H1 (cell line): ENCODE measurements at regions not wholly inside any gene's neighbourhood (a gene's known extent, or its start where the extent isn't known, plus 50 kb on each side); places are given as distances from the start of the nearest gene placed in this dataset.

Experiments
- CTCF ChIA-PET: fragments of 300-600 bp; sonication (Branson Sonifier 250); formaldehyde crosslinking; loops from one replicate; lab custom pipeline; 2021; ENCODE audit not compliant: partially characterized antibody; lab: Charles Lee
- POLR2A ChIA-PET: fragments of 300-600 bp; sonication (Branson Sonifier 250); formaldehyde crosslinking; loops from one replicate; lab custom pipeline; 2021; ENCODE audit warnings: inconsistent platforms; ENCODE audit not compliant: partially characterized antibody; lab: Charles Lee
- DNase-seq, 2 experiments: peaks; one replicate each; pipeline versions ENCODE4 v3.0.0 to v3.0.0-alpha.2; 2010 to 2022; ENCODE audit warnings: low spot score in 2 of 2, low read depth in 1 of 2, mixed read lengths in 1 of 2
- FAIRE-seq: peaks from 2 replicates; lab custom pipeline; 2011; peaks lifted over from hg19 to GRCh38; lab: Jason Lieb, UNC
- H2AFZ ChIP-seq: 2 replicates; pipeline ENCODE4 v1.8.1; 2012; ENCODE audit warnings: low read length, inconsistent platforms
- H2AK5ac ChIP-seq: 2 replicates; pipeline ENCODE4 v1.6.1; 2013; ENCODE audit warnings: low read depth, low read length
- H2BK120ac ChIP-seq: replicated peaks from 2 replicates; pipeline ENCODE3; 2013; ENCODE audit warnings: low read depth, low read length, inconsistent platforms
- H2BK12ac ChIP-seq: 2 replicates; pipeline ENCODE4 v1.6.1; 2013; ENCODE audit warnings: low read depth, low read length
- H2BK15ac ChIP-seq: 2 replicates; pipeline ENCODE4 v1.6.1; 2013; ENCODE audit warnings: low read length
- H2BK20ac ChIP-seq: 2 replicates; pipeline ENCODE4 v1.6.1; 2013; ENCODE audit warnings: low read length
- H2BK5ac ChIP-seq: 2 replicates; pipeline ENCODE4 v1.6.1; 2013; ENCODE audit warnings: low read depth, low read length
- H3K14ac ChIP-seq: 2 replicates; pipeline ENCODE4 v1.6.1; 2013; ENCODE audit warnings: inconsistent platforms; ENCODE audit not compliant: insufficient read length
- H3K18ac ChIP-seq: 2 replicates; pipeline ENCODE4 v1.6.1; 2013; ENCODE audit warnings: low read length; ENCODE audit errors: extremely low read depth
- H3K23ac ChIP-seq: 2 replicates; pipeline ENCODE4 v1.6.1; 2013; ENCODE audit warnings: inconsistent platforms; ENCODE audit not compliant: insufficient read length
- H3K23me2 ChIP-seq: 2 replicates; pipeline ENCODE4 v1.6.1; 2013; ENCODE audit warnings: low read depth, low read length
- H3K27ac ChIP-seq: 2 replicates; pipeline ENCODE4 v1.6.1; 2011; ENCODE audit warnings: low read depth, low read length, inconsistent platforms
- H3K27me3 ChIP-seq, 4 experiments: replicated peaks in 1 of 4; 1 replicate in 1 of 4; 2 replicates in 3 of 4; pipeline versions ENCODE4 v1.6.1 to v1.8.1; 2011 to 2013; ENCODE audit warnings: low read length in 3 of 4, mild to moderate bottlenecking in 3 of 4, inconsistent platforms in 2 of 4, mixed read lengths in 2 of 4, moderate library complexity in 1 of 4; ENCODE audit not compliant: control insufficient read depth in 3 of 4, insufficient read depth in 3 of 4; ENCODE audit errors: extremely low read depth in 1 of 4
- H3K36me3 ChIP-seq, 4 experiments: 2 replicates each; pipeline versions ENCODE4 v1.6.1 to v1.8.1; 2011 to 2013; ENCODE audit warnings: mild to moderate bottlenecking in 4 of 4, low read length in 3 of 4, moderate library complexity in 2 of 4, control low read depth in 1 of 4, inconsistent platforms in 1 of 4; ENCODE audit not compliant: insufficient read depth in 4 of 4, control insufficient read depth in 2 of 4
- H3K4ac ChIP-seq: replicated peaks from 2 replicates; pipeline ENCODE3; 2013; ENCODE audit warnings: low read length, low read depth, mixed read lengths, inconsistent platforms; ENCODE audit not compliant: insufficient read length
- H3K4me1 ChIP-seq, 4 experiments: replicated peaks in 1 of 4; 1 replicate in 1 of 4; 2 replicates in 3 of 4; pipeline versions ENCODE4 v1.6.1 to v1.8.1; 2011 to 2013; ENCODE audit warnings: low read length in 3 of 4, inconsistent platforms in 2 of 4, mixed read lengths in 1 of 4; ENCODE audit not compliant: insufficient read depth in 4 of 4, control insufficient read depth in 3 of 4
- H3K4me2 ChIP-seq, 2 experiments: 2 replicates each; pipeline versions ENCODE4 v1.6.1 to v1.8.1; 2011 to 2013; ENCODE audit warnings: low read depth in 2 of 2, low read length in 2 of 2, control low read depth in 1 of 2, inconsistent platforms in 1 of 2, mild to moderate bottlenecking in 1 of 2; ENCODE audit not compliant: insufficient read depth in 1 of 2
- H3K4me3 ChIP-seq, 4 experiments: fragments of 200-600, 300-600 bp in 1 of 4; sonication (generic), shearing (Covaris generic), sonication (Bioruptor Twin) in 1 of 4; 2 replicates each; pipeline versions ENCODE4 v1.5.1 to v1.8.1; 2011 to 2016; ENCODE audit warnings: low read length in 4 of 4, low read depth in 3 of 4, control low read depth in 2 of 4, inconsistent platforms in 2 of 4, mild to moderate bottlenecking in 2 of 4, mixed read lengths in 1 of 4, moderate library complexity in 1 of 4; ENCODE audit not compliant: insufficient read depth in 2 of 4; ENCODE audit errors: extremely low read depth in 1 of 4
- H3K56ac ChIP-seq: replicated peaks from 2 replicates; pipeline ENCODE3; 2013; ENCODE audit warnings: low read depth, mild to moderate bottlenecking, mixed read lengths, low read length, inconsistent platforms; ENCODE audit not compliant: insufficient read length
- H3K79me1 ChIP-seq: 2 replicates; pipeline ENCODE4 v1.6.1; 2013; ENCODE audit warnings: low read depth, low read length, control low read depth
- H3K79me2 ChIP-seq, 2 experiments: 2 replicates each; pipeline versions ENCODE4 v1.6.1 to v1.8.1; 2012 to 2013; ENCODE audit warnings: low read length in 2 of 2, mild to moderate bottlenecking in 2 of 2, inconsistent platforms in 1 of 2; ENCODE audit not compliant: insufficient read depth in 2 of 2, control insufficient read depth in 1 of 2
- H3K9ac ChIP-seq, 4 experiments: replicated peaks in 1 of 4; 1 replicate in 1 of 4; 2 replicates in 3 of 4; pipeline versions ENCODE4 v1.6.1 to v1.8.1; 2011 to 2013; ENCODE audit warnings: low read depth in 3 of 4, low read length in 3 of 4, control low read depth in 2 of 4, mild to moderate bottlenecking in 2 of 4, moderate library complexity in 2 of 4, inconsistent platforms in 1 of 4; ENCODE audit errors: extremely low read depth in 1 of 4
- H3K9me3 ChIP-seq, 2 experiments: 2 replicates each; pipeline versions ENCODE4 v1.6.1 to v1.8.1; 2012 to 2013; ENCODE audit warnings: mild to moderate bottlenecking in 2 of 2, moderate library complexity in 2 of 2, control low read depth in 1 of 2, inconsistent platforms in 1 of 2, low read depth in 1 of 2, low read length in 1 of 2, mixed read lengths in 1 of 2; ENCODE audit not compliant: insufficient read depth in 2 of 2
- H4K20me1 ChIP-seq, 2 experiments: replicated peaks in 1 of 2; 2 replicates each; pipeline versions ENCODE3 to v1.8.1; 2011 to 2013; ENCODE audit warnings: inconsistent platforms in 2 of 2, low read length in 2 of 2, mild to moderate bottlenecking in 1 of 2; ENCODE audit not compliant: insufficient read depth in 2 of 2, control insufficient read depth in 1 of 2
- H4K5ac ChIP-seq: 2 replicates; pipeline ENCODE4 v1.6.1; 2013; ENCODE audit warnings: low read length, low read depth, mixed read lengths, inconsistent platforms; ENCODE audit not compliant: insufficient read length
- H4K8ac ChIP-seq: 2 replicates; pipeline ENCODE4 v1.8.0; 2013; ENCODE audit warnings: mild to moderate bottlenecking, moderate library complexity, low read length, inconsistent platforms; ENCODE audit not compliant: insufficient read depth; ENCODE audit errors: extremely low read depth
- H4K91ac ChIP-seq: replicated peaks from 2 replicates; pipeline ENCODE3; 2013; ENCODE audit warnings: low read length, mixed read lengths, inconsistent platforms; ENCODE audit not compliant: insufficient read length
- ASH2L ChIP-seq: fragments of 200-600, 300-600 bp; sonication (generic); IDR thresholded peaks from one replicate; pipeline ENCODE4 v1.7.1; 2017; ENCODE audit warnings: low read length
- EGR1 ChIP-seq: IDR thresholded peaks from 2 replicates; pipeline ENCODE4 v1.6.1; 2011; ENCODE audit warnings: low read depth, low read length, borderline replicate concordance
- WGBS, 2 experiments: shearing (Covaris generic) in 1 of 2; methylation state at CpG; one replicate each; pipeline versions ENCODE4 v1.1.6 to v1.1.7; 2013 to 2015; ENCODE audit warnings: low lambda C conversion rate in 2 of 2, mixed read lengths in 2 of 2, inconsistent platforms in 1 of 2, low coverage in 1 of 2, missing lambda C conversion rate in 1 of 2; ENCODE audit not compliant: insufficient replicate concordance in 2 of 2, insufficient coverage in 1 of 2, insufficient read length in 1 of 2; ENCODE audit errors: extremely low coverage in 1 of 2, missing lambda C conversion rate in 1 of 2; 5-methylcytosine and 5-hydroxymethylcytosine counted together

DNA sequence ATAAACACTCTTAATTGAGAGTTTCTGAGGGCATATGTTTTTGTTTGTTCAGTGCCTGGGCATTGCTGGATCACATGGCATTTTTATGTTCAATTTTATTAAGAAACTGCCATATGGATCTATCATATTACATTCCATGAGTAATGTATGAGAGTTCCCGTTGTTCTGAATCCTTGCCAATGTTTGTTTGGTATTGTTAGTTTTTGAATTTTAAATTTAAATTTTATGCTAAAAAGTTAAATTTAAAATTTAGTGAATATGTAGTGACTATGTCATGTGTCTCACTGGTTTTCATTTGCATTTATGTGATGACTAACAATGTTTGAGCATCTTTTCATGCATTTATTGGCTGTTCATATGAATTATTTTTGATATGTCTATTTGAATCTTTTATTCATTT, 54.8 kb upstream of the GEMIN8 start:
- FAIRE-seq = no peak
- no peaks in the 10 kb centered on the region for H3K23me2 ChIP-seq
- H2BK20ac ChIP-seq = no peak overlapping the region
- no peak overlapping the region for H3K9ac ChIP-seq
- H3K4me2 ChIP-seq = no peak overlapping the region
- no peak overlapping the region for H3K27ac ChIP-seq
- H3K18ac ChIP-seq = no peak overlapping the region
- H3K4me1 ChIP-seq = no peaks in the 10 kb centered on the region
- H2AFZ ChIP-seq = no peak overlapping the region
- TF ChIP-seq ASH2L = no peak
- TF ChIP-seq EGR1 = no peak
- TF ChIP-seq, all 59 proteins: peak for 0
- no peak overlapping the region for H2AK5ac ChIP-seq
- H2BK5ac ChIP-seq = no peak overlapping the region
- H3K79me2 ChIP-seq = no peaks in the 10 kb centered on the region
- no peaks in the 10 kb centered on the region for H3K9me3 ChIP-seq
- H3K4me3 ChIP-seq = no peak overlapping the region
- no peaks in the 10 kb centered on the region for H3K36me3 ChIP-seq
- H4K8ac ChIP-seq = no peak overlapping the region
- no peaks in the 10 kb centered on the region for H3K79me1 ChIP-seq
- no peak overlapping the region for H4K91ac ChIP-seq
- H3K56ac ChIP-seq = no peak overlapping the region
- no peak overlapping the region for H3K14ac ChIP-seq
- H4K20me1 ChIP-seq = no peaks in the 10 kb centered on the region
- H2BK12ac ChIP-seq = no peak overlapping the region
- H3K27me3 ChIP-seq = no peaks in the 10 kb centered on the region
- H3K23ac ChIP-seq = no peak overlapping the region
- no peak overlapping the region for H2BK120ac ChIP-seq
- 100% methylated on average over 1 of the region's 1 CpG; no CpG with 5 or more reads in 1 of the 2 experiments for WGBS, 2 experiments
- H4K5ac ChIP-seq = no peak overlapping the region
- POLR2A ChIA-PET = no interaction called here
- H2BK15ac ChIP-seq = no peak overlapping the region
- CTCF ChIA-PET = no interaction called here
- DNase-seq = no peak
- H3K4ac ChIP-seq = no peak overlapping the region
